WTC11 (cell line): ENCODE measurements at regions not wholly inside any gene's neighbourhood (a gene's known extent, or its start where the extent isn't known, plus 50 kb on each side); places are given as distances from the start of the nearest gene placed in this dataset.

Experiments used
- ATAC-seq: fragments of 200-7000 bp; cut with Tn5 transposase; 2 replicates; pipeline ENCODE4 v1.10.0; 2021; ENCODE audit warnings: mild to moderate bottlenecking, moderate library complexity
- CTCF ChIA-PET: fragments of 300-600 bp; sonication (Branson Sonifier 250); formaldehyde crosslinking; loops from one replicate; lab custom pipeline; 2021; ENCODE audit warnings: antibody characterized with exemption; lab: Charles Lee
- POLR2A ChIA-PET: fragments of 350-600 bp; sonication (Branson Sonifier 250); formaldehyde crosslinking; loops from one replicate; lab custom pipeline; 2021; ENCODE audit warnings: antibody characterized with exemption; lab: Charles Lee
- DNase-seq: peaks from one replicate; pipeline ENCODE4 v3.0.0; 2021; ENCODE audit warnings: low spot score
- H3K27ac Mint-ChIP-seq: 2 replicates; pipeline ENCODE4 v1.8.0; 2021; ENCODE audit warnings: mixed read lengths
- H3K27me3 Mint-ChIP-seq: 2 replicates; pipeline ENCODE4 v1.8.0; 2021; ENCODE audit warnings: low read depth, mild to moderate bottlenecking, moderate library complexity, mixed read lengths
- H3K36me3 Mint-ChIP-seq: 2 replicates; pipeline ENCODE4 v1.8.0; 2021; ENCODE audit warnings: mixed read lengths
- H3K4me1 Mint-ChIP-seq: 2 replicates; pipeline ENCODE4 v1.8.0; 2022; ENCODE audit warnings: mixed read lengths
- H3K4me3 Mint-ChIP-seq: 2 replicates; pipeline ENCODE4 v1.8.0; 2021; ENCODE audit warnings: mild to moderate bottlenecking, moderate library complexity, mixed read lengths
- H3K9me3 Mint-ChIP-seq: 2 replicates; pipeline ENCODE4 v1.8.0; 2021; ENCODE audit warnings: mixed read lengths
- ESRRA ChIP-seq: sonication (generic); formaldehyde crosslinking; IDR thresholded peaks from 2 replicates; pipeline ENCODE4 v1.8.1; 2022; ENCODE audit warnings: mild to moderate bottlenecking, missing genetic modification reagents, borderline replicate concordance
- FOXJ3 ChIP-seq: sonication (generic); formaldehyde crosslinking; IDR thresholded peaks from 2 replicates; pipeline ENCODE4 v1.9.0; 2021; ENCODE audit warnings: missing genetic modification reagents, mild to moderate bottlenecking, borderline replicate concordance
- NFATC4 ChIP-seq: fragments of 250-450 bp; sonication (Bioruptor Pico); IDR thresholded peaks from 2 replicates; pipeline ENCODE4 v1.9.0; 2021; ENCODE audit warnings: mild to moderate bottlenecking
- OVOL2 ChIP-seq: fragments of 250-450 bp; sonication (Bioruptor Pico); IDR thresholded peaks from 2 replicates; pipeline ENCODE4 v1.9.0; 2021; ENCODE audit warnings: mild to moderate bottlenecking, borderline replicate concordance
- TCF7 ChIP-seq: sonication (generic); formaldehyde crosslinking; IDR thresholded peaks from 2 replicates; pipeline ENCODE4 v1.8.0; 2022; ENCODE audit warnings: mild to moderate bottlenecking, low read depth, missing genetic modification reagents, moderate library complexity
- TF ChIP-seq, protein P1 (sequence below): sonication (generic); formaldehyde crosslinking; IDR thresholded peaks from 2 replicates; pipeline ENCODE4 v1.8.1; 2023; ENCODE audit warnings: mild to moderate bottlenecking, missing genetic modification reagents
- TF ChIP-seq, protein P2 (sequence below): sonication (generic); formaldehyde crosslinking; IDR thresholded peaks from 2 replicates; pipeline ENCODE4 v1.8.1; 2022; ENCODE audit warnings: low read depth, missing genetic modification reagents, borderline replicate concordance
- TF ChIP-seq, protein P3 (sequence below): sonication (generic); formaldehyde crosslinking; IDR thresholded peaks from 2 replicates; pipeline ENCODE4 v1.8.1; 2022; ENCODE audit warnings: mild to moderate bottlenecking, missing genetic modification reagents, moderate library complexity, borderline replicate concordance
- TF ChIP-seq, protein P4 (sequence below): sonication (generic); formaldehyde crosslinking; IDR thresholded peaks from 2 replicates; pipeline ENCODE4 v1.8.0; 2023; ENCODE audit warnings: missing genetic modification reagents, mild to moderate bottlenecking, borderline replicate concordance
- TF ChIP-seq, protein P5 (sequence below): sonication (generic); formaldehyde crosslinking; IDR thresholded peaks from 2 replicates; pipeline ENCODE4 v1.8.1; 2023; ENCODE audit warnings: mild to moderate bottlenecking, missing genetic modification reagents, borderline replicate concordance

DNA sequence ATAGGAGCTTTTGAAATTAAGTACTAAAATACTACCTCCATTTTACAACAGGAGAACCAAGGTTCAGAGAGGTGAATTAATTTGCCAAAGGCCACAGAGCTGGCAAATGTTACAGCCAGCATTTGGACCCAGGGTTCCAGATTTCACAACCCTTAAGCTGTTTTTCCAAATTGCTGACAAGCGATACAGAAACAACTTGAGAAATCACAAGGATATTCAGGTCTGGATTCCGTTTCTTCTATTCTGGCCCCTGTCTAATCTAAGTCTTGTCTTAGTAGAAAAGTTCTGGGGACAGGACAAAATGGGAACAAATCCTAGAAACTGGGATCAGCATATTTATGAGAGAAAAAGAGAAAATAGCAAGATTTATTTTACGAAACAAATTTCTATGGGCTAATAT, 103.1 kb upstream of the PRLR start:
- Mint-ChIP-seq H3K27me3 (no peaks in the 10 kb centered on the region), H3K4me3 (no peak overlapping the region), H3K36me3 (peaks cover 2% of the 10 kb centered on the region; the same call in 1 of the 2 replicates)
- no peak for ATAC-seq
- TF ChIP-seq TCF7 (CRISPR knock-in tag) (no peak), NFATC4 (no peak), OVOL2 (CRISPR knock-in tag) (no peak), FOXJ3 (CRISPR knock-in tag) (no peak), ESRRA (CRISPR knock-in tag) (no peak)
- TF ChIP-seq, protein P1, sequence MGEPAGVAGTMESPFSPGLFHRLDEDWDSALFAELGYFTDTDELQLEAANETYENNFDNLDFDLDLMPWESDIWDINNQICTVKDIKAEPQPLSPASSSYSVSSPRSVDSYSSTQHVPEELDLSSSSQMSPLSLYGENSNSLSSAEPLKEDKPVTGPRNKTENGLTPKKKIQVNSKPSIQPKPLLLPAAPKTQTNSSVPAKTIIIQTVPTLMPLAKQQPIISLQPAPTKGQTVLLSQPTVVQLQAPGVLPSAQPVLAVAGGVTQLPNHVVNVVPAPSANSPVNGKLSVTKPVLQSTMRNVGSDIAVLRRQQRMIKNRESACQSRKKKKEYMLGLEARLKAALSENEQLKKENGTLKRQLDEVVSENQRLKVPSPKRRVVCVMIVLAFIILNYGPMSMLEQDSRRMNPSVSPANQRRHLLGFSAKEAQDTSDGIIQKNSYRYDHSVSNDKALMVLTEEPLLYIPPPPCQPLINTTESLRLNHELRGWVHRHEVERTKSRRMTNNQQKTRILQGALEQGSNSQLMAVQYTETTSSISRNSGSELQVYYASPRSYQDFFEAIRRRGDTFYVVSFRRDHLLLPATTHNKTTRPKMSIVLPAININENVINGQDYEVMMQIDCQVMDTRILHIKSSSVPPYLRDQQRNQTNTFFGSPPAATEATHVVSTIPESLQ, result no peak
- TF ChIP-seq, protein P2, sequence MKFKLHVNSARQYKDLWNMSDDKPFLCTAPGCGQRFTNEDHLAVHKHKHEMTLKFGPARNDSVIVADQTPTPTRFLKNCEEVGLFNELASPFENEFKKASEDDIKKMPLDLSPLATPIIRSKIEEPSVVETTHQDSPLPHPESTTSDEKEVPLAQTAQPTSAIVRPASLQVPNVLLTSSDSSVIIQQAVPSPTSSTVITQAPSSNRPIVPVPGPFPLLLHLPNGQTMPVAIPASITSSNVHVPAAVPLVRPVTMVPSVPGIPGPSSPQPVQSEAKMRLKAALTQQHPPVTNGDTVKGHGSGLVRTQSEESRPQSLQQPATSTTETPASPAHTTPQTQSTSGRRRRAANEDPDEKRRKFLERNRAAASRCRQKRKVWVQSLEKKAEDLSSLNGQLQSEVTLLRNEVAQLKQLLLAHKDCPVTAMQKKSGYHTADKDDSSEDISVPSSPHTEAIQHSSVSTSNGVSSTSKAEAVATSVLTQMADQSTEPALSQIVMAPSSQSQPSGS (CRISPR knock-in tag), result no peak
- TF ChIP-seq, protein P3, sequence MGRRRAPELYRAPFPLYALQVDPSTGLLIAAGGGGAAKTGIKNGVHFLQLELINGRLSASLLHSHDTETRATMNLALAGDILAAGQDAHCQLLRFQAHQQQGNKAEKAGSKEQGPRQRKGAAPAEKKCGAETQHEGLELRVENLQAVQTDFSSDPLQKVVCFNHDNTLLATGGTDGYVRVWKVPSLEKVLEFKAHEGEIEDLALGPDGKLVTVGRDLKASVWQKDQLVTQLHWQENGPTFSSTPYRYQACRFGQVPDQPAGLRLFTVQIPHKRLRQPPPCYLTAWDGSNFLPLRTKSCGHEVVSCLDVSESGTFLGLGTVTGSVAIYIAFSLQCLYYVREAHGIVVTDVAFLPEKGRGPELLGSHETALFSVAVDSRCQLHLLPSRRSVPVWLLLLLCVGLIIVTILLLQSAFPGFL, result no peak
- TF ChIP-seq, protein P4, sequence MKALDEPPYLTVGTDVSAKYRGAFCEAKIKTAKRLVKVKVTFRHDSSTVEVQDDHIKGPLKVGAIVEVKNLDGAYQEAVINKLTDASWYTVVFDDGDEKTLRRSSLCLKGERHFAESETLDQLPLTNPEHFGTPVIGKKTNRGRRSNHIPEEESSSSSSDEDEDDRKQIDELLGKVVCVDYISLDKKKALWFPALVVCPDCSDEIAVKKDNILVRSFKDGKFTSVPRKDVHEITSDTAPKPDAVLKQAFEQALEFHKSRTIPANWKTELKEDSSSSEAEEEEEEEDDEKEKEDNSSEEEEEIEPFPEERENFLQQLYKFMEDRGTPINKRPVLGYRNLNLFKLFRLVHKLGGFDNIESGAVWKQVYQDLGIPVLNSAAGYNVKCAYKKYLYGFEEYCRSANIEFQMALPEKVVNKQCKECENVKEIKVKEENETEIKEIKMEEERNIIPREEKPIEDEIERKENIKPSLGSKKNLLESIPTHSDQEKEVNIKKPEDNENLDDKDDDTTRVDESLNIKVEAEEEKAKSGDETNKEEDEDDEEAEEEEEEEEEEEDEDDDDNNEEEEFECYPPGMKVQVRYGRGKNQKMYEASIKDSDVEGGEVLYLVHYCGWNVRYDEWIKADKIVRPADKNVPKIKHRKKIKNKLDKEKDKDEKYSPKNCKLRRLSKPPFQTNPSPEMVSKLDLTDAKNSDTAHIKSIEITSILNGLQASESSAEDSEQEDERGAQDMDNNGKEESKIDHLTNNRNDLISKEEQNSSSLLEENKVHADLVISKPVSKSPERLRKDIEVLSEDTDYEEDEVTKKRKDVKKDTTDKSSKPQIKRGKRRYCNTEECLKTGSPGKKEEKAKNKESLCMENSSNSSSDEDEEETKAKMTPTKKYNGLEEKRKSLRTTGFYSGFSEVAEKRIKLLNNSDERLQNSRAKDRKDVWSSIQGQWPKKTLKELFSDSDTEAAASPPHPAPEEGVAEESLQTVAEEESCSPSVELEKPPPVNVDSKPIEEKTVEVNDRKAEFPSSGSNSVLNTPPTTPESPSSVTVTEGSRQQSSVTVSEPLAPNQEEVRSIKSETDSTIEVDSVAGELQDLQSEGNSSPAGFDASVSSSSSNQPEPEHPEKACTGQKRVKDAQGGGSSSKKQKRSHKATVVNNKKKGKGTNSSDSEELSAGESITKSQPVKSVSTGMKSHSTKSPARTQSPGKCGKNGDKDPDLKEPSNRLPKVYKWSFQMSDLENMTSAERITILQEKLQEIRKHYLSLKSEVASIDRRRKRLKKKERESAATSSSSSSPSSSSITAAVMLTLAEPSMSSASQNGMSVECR (CRISPR knock-in tag), result no peak
- TF ChIP-seq, protein P5, sequence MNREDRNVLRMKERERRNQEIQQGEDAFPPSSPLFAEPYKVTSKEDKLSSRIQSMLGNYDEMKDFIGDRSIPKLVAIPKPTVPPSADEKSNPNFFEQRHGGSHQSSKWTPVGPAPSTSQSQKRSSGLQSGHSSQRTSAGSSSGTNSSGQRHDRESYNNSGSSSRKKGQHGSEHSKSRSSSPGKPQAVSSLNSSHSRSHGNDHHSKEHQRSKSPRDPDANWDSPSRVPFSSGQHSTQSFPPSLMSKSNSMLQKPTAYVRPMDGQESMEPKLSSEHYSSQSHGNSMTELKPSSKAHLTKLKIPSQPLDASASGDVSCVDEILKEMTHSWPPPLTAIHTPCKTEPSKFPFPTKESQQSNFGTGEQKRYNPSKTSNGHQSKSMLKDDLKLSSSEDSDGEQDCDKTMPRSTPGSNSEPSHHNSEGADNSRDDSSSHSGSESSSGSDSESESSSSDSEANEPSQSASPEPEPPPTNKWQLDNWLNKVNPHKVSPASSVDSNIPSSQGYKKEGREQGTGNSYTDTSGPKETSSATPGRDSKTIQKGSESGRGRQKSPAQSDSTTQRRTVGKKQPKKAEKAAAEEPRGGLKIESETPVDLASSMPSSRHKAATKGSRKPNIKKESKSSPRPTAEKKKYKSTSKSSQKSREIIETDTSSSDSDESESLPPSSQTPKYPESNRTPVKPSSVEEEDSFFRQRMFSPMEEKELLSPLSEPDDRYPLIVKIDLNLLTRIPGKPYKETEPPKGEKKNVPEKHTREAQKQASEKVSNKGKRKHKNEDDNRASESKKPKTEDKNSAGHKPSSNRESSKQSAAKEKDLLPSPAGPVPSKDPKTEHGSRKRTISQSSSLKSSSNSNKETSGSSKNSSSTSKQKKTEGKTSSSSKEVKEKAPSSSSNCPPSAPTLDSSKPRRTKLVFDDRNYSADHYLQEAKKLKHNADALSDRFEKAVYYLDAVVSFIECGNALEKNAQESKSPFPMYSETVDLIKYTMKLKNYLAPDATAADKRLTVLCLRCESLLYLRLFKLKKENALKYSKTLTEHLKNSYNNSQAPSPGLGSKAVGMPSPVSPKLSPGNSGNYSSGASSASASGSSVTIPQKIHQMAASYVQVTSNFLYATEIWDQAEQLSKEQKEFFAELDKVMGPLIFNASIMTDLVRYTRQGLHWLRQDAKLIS (CRISPR knock-in tag), result no peak
- TF ChIP-seq, all 79 proteins: peak for 0
- CTCF ChIA-PET, result interaction anchor here (1.0 kb wide), 1 partner anchor 135 kb away, joined by 3 read pairs; no protein-coding TSS in a partner anchor
- POLR2A ChIA-PET, result interaction anchor here (1.2 kb wide), 1 partner anchor 89 kb away, joined by 3 read pairs; no protein-coding TSS in a partner anchor
- Mint-ChIP-seq H3K9me3 (peaks cover 8% of the 10 kb centered on the region), H3K27ac (no peak overlapping the region), H3K4me1 (peaks cover 51% of the 10 kb centered on the region)
- no peak for DNase-seq
